ENCODE measurements at regions not wholly inside any gene's neighbourhood (a gene's known extent, or its start where the extent isn't known, plus 50 kb on each side); places are given as distances from the start of the nearest gene placed in this dataset.

DNA sequence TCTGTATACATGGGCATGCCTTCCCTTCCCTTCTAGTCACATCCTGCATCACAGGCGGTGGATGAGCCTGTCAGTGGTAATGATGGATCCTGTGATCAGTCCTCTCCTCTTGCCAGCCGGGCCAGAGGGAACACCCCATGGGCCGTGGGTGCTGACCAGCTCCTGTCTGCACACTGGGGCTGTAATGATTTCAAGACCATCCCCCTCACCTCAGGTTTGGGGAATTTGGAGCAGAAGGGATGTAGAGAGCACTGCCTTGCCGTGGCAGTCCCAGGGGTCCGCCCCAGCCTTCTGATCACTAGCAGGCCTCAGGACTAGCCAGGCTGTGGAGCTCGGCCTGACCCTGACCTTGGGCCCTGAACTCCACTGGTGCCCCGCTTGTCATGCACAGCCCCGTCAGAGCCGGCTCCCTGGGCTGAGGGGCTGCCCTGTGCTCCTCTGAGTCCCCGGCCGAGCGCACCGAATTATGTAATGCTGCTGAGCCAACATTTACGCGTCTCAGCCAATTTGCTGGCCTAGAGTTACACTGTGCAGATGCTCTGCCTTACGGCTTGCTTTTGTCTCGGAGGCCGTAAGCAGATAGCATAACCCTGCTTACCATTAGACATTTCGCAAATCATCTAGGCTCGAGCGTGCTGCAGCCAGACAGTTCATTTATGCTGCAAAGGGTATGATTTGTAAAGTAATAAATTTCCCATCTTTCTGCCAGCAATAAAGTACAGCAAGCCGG is 155.3 kb downstream of the MACROH2A1 start:
- Histone ChIP-seq H3K27ac (peak overlapping the region; percentile 48 to 92 (median 82)), H3K27me3 (no peaks in the 10 kb centered on the region), H3K36me3 (no peaks in the 10 kb centered on the region), H3K4me1 (peaks cover 23 to 67% (median 33%) of the 10 kb centered on the region in 4 donors), H3K4me3 (no peak overlapping the region), H3K9me3 (no peaks in the 10 kb centered on the region)
- peak; percentile 55 for DNase-seq
- TF ChIP-seq EP300 (IDR thresholded peaks at IDR 0.05; ENCODE audit: low read depth): peak; percentile 88
- no peak for TF ChIP-seq POLR2A (IDR thresholded peaks at IDR 0.05)
- peak; percentile 89 to 98 (median 90) for TF ChIP-seq POLR2AphosphoS5 (IDR thresholded peaks at IDR 0.05)
- in situ Hi-C loops (cut with MboI; ENCODE audit: low pct_ligation_motif_present in 1 of 4, low pct_unique_long_range_greater_than_20kb in 1 of 4, low sequenced_read_pairs in 3 of 4): no loop called here
- intact Hi-C loops (cut with DNase I; ENCODE audit: low total_unique reads): no loop called here
- 72 to 79% methylated on average over 9 to 22 of the region's 22 CpGs for WGBS, 2 donors (ENCODE audit: low coverage in 1 of 2)

DNA sequence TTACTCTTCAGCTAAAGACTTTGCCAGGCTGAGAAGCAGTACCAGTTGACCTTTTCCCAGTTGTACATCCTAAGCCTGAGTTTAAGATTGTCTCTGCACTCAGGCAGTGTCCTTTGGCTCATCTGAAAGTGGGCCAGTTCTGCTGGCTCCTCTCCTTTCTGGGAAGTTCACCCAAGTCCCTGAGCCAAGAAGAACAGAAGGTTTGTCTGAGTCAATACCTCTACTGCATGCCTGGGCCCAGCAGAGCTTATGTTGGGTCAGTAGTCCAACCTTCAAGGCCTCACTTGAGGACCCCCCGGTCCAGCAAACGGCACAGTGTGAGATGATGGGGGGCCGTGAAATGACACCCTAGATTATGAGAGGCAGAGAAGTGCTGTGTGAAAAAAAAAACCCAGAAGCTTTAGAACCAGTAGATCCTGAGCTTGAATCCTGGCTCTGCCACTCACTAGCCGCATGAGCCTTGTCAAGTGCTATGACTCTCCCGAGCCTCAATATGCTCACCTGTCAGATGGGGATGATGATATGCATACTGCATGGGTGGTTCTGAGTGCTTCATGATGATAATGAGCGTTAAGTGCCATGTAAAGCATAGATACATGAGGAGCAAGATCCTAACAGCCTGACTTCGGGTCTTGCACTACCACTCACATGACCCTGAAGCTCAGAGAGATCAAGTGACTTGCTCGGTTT is 156.0 kb downstream of the MACROH2A1 start:
- no peak overlapping the region for H3K4me3 ChIP-seq
- 77 to 83% methylated on average over 1 to 8 of the region's 8 CpGs for WGBS, 2 donors (ENCODE audit: low coverage in 1 of 2)
- H3K36me3 ChIP-seq: no peaks in the 10 kb centered on the region
- in situ Hi-C loops (cut with MboI; ENCODE audit: low pct_ligation_motif_present in 1 of 4, low pct_unique_long_range_greater_than_20kb in 1 of 4, low sequenced_read_pairs in 3 of 4) (no loop called here), intact Hi-C loops (cut with DNase I; ENCODE audit: low total_unique reads) (no loop called here)
- H3K9me3 ChIP-seq: no peaks in the 10 kb centered on the region
- H3K27me3 ChIP-seq: no peaks in the 10 kb centered on the region
- H3K27ac ChIP-seq: peak overlapping the region; percentile 48 to 92 (median 82)
- peak; percentile 36 for DNase-seq
- TF ChIP-seq EP300 (IDR thresholded peaks at IDR 0.05; ENCODE audit: low read depth) (no peak), POLR2AphosphoS5 (IDR thresholded peaks at IDR 0.05) (peak; percentile 50 to 58 (median 54))
- peaks cover 23 to 67% (median 33%) of the 10 kb centered on the region in 4 donors for H3K4me1 ChIP-seq

GRCh38 chr5:135242021-135242865 is 156.8 kb downstream of the MACROH2A1 start:
- intact Hi-C loops (cut with DNase I; ENCODE audit: low total_unique reads): no loop called here
- DNase-seq: no peak
- Histone ChIP-seq H3K9me3 (no peaks in the 10 kb centered on the region), H3K4me3 (no peak overlapping the region), H3K4me1 (peaks cover 23 to 69% (median 33%) of the 10 kb centered on the region in 4 donors), H3K27me3 (no peaks in the 10 kb centered on the region), H3K27ac (peak overlapping the region; percentile 48 to 92 (median 82)), H3K36me3 (no peaks in the 10 kb centered on the region)
- in situ Hi-C loops (cut with MboI; ENCODE audit: low pct_ligation_motif_present in 1 of 4, low pct_unique_long_range_greater_than_20kb in 1 of 4, low sequenced_read_pairs in 3 of 4): no loop called here
- 71 to 79% methylated on average over 4 to 11 of the region's 11 CpGs for WGBS, 2 donors (ENCODE audit: low coverage in 1 of 2)
- TF ChIP-seq EP300 (IDR thresholded peaks at IDR 0.05; ENCODE audit: low read depth): no peak
- no peak for TF ChIP-seq POLR2AphosphoS5 (IDR thresholded peaks at IDR 0.05)
- TF ChIP-seq CTCF (IDR thresholded peaks at IDR 0.05): no peak
- TF ChIP-seq POLR2A (IDR thresholded peaks at IDR 0.05): no peak

- intact Hi-C loops (cut with DNase I; ENCODE audit: low total_unique reads): no loop called here
Observed at GRCh38 chr5:135241536-135241935, 157.5 kb downstream of the MACROH2A1 start.

More at GRCh38 chr5:135241536-135241935, 157.5 kb downstream of the MACROH2A1 start:
- in situ Hi-C loops (cut with MboI; ENCODE audit: low pct_ligation_motif_present in 1 of 4, low pct_unique_long_range_greater_than_20kb in 1 of 4, low sequenced_read_pairs in 3 of 4): no loop called here
- Histone ChIP-seq H3K36me3 (no peaks in the 10 kb centered on the region), H3K9me3 (no peaks in the 10 kb centered on the region), H3K27me3 (no peaks in the 10 kb centered on the region), H3K4me3 (no peak overlapping the region), H3K27ac (peak overlapping the region in 2 of 4 donors; percentile 80 to 85), H3K4me1 (peaks cover 20 to 63% (median 31%) of the 10 kb centered on the region in 4 donors)
- DNase-seq: no peak
- TF ChIP-seq CTCF (IDR thresholded peaks at IDR 0.05) (no peak), EP300 (IDR thresholded peaks at IDR 0.05; ENCODE audit: low read depth) (no peak), POLR2AphosphoS5 (IDR thresholded peaks at IDR 0.05) (no peak)
